ENCODE measurements at regions not wholly inside any gene's neighbourhood (a gene's known extent, or its start where the extent isn't known, plus 50 kb on each side); places are given as distances from the start of the nearest gene placed in this dataset.

DNA sequence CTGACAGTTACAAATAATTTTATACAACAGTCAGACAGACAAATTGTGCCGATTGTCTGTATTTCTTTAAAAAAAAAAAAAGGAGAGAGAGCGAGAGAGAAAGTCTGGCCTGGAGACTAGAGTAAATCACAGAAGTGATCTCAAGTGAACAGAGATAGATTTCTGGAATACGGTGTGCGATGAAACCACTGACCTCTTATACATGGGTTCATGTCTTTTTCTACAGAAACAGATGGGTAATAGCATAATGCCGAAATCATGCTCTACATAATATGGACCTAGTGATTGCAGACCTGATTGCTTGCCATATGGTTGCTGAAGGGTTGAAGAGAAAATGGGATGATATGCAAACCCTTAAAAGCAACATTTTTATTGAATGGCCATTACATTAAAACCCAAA lies 403.3 kb upstream of the FANCL start:
- TF ChIP-seq, protein P1, sequence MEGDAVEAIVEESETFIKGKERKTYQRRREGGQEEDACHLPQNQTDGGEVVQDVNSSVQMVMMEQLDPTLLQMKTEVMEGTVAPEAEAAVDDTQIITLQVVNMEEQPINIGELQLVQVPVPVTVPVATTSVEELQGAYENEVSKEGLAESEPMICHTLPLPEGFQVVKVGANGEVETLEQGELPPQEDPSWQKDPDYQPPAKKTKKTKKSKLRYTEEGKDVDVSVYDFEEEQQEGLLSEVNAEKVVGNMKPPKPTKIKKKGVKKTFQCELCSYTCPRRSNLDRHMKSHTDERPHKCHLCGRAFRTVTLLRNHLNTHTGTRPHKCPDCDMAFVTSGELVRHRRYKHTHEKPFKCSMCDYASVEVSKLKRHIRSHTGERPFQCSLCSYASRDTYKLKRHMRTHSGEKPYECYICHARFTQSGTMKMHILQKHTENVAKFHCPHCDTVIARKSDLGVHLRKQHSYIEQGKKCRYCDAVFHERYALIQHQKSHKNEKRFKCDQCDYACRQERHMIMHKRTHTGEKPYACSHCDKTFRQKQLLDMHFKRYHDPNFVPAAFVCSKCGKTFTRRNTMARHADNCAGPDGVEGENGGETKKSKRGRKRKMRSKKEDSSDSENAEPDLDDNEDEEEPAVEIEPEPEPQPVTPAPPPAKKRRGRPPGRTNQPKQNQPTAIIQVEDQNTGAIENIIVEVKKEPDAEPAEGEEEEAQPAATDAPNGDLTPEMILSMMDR (IDR thresholded peaks at IDR 0.05) = no peak
- TF ChIP-seq POLR2A (IDR thresholded peaks at IDR 0.05) = no peak

Data from Peyer's patch (tissue), 4 donors.